ENCODE measurements at regions not wholly inside any gene's neighbourhood (a gene's known extent, or its start where the extent isn't known, plus 50 kb on each side); places are given as distances from the start of the nearest gene placed in this dataset.
"Not testable (repeated sequence)": the region's sequence is repeated elsewhere in the genome, so short reads cannot be mapped to it uniquely, and the experiment has no call there.

DNA sequence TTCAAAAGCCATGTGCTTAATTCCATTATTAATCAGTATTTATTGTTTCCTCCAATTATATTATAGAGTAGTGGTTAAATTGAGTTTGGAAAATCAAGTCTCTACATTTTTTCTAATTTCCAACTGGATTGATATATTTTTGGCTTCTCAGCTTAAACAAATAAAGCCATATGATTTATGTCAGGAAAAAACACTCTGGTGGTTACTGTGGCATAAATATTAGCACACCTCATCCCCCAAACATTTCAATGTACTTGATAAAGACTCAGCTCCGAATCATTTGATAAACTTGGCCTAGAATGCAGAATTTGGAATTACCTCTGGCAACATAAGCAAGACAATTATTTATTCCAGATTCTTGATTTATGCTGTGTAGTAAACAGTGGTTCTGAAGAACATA is 2313.8 kb downstream of the ARAP2 start:
- no peak for DNase-seq (ENCODE audit: low read depth)

DNA sequence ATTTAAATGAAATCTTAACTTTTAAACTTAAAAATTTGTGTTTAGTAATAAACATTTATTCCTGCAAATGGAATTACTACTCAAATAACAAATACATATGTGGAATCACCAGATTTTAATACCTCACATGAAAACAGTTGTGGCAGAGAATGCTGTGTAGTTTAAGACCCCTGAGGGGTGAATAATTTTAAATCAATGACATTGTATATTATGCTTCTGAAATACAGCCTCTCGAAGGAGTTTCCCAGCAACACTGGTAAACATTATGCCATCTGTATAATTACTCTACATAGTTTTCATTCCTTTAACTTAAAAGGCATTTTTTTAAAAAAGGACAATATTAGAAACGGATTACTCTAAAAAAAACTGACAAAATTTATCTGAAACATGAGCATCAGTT is 2313.3 kb downstream of the ARAP2 start:
- DNase-seq (ENCODE audit: low read depth) = no peak

DNA sequence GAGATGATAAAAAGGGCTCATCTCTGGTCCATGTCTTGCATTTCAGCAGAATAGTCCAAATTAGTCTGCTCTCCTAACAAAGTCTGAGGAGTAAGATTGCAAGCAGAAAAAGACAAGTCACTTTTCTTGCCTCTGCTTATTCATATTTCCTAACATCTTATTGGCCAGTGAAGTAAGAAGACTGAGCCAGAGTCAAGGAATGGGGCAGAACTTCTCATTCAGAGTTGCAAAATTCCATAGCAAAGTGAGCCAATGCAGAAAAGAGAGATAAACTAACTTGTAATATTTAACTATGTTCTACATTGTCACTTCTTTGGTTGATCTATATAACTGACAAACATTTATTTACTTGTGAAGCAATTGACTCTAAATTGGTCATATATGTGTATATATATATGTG is 2304.0 kb downstream of the ARAP2 start:
- no peak for DNase-seq (ENCODE audit: low read depth)

DNA sequence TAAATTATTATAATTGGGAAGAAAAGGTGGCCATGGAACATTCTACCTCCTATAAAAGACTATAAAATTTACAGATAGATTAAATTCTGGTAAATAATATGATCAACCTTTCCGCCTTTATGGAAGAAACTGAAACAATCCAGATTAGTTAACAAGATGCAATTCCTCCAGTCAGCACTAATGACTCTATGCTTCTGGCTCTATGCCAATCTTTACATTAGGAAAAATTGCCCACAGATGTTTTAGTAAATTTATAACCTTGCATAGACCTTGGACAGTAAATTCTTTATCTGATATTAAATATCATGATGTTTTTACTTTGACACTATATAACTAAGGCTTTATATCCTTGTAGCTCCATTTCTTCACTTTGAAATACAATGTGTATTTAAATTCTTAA is 2302.5 kb downstream of the ARAP2 start:
- DNase-seq (ENCODE audit: low read depth) = no peak

DNA sequence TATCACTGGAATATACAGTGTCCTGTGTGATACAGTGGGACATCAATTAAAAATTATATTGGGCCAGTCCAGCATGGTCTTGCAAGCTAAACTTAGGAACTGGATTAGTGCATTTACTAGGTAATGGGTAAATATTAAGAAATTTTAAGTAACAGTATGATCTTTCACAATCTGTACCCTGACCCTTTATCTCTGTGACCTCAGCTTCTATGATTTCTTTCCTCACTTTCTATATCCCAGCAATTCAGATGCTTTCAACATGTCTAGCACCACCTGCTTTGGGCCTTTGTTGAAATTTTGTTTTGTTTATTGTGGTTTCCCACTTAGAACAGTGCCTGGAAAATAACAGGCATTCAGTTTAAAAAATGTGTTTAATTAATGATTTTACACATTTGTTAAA is 2295.4 kb downstream of the ARAP2 start:
- DNase-seq (ENCODE audit: low read depth) = no peak

DNA sequence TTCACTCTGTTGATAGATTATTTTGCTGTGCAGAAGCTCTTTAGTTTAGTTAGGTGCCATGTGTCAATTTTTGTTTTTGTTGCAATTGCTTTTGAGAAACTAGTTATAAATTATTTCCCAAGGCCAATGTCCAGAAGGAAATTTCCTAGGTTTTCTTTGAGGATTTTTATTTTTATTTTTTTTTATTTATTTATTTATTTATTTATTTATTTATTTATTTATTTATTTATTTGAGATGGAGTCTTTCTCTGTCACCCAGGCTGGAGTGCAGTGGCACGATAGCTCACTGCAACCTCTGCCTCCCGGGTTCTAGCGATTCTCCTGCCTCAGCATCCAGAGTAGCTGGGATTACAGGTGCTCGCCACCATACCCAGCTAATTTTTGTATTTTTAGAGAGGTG is 2290.5 kb downstream of the ARAP2 start:
- not testable (repeated sequence) for DNase-seq (ENCODE audit: low read depth)

DNA sequence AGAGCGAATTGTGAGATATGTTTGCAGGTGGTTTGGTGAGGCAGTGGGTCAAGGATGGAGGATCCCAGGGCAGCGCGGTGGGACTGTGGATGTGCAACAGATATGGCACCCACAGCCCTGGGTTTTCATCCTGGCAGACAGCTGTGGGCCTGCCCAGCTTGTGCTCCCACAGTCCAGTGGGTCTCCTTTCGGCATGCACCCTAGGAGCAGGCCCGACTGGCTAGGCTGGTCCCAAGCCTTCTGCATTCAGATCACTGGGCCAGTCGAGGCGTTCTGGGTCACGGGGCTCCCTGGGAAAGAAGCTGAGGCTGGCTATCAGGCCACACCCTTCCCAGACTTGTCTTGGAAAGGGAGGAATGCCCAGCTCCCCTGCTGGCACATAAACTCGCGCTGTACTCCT is 2289.6 kb downstream of the ARAP2 start:
- DNase-seq (ENCODE audit: low read depth) = no peak

DNA sequence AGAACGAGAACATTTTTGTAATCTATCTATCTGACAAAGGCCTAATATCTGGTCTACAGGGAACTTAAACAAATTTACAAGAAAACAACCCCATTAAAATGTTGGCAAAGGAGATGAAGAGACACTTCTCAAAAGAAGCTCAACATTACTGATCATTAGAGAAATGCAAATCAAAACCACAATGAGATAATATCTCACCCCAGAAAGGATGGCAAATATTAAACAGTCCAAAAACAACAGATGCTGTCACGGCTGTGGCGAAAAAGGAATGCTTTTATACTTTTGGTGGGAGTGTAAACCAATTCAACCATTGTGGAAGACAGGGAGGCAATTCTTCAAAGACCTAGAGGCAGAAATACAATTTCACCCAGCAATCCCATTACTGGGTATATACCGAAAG is 2284.8 kb downstream of the ARAP2 start:
- DNase-seq (ENCODE audit: low read depth) = no peak

DNA sequence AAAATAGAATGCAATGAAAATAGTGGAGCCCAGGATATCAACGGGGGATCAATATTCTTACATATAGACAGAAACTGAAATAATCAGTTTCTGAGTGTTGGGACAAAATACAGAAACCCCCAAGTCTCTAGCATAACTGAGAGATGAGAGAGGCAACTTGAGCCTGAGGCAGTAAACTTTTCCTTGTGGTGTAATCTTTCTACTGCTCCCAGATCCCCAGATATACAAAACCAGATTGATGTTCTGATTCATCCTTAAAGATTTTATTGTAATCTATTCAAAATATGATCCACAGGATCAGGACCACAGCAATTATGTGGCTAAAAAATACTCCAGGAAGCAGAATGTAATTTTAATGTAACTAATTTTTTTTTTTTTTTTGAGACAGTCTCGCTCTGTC is 2282.6 kb downstream of the ARAP2 start:
- peak; percentile 10 for DNase-seq (ENCODE audit: low read depth)

DNA sequence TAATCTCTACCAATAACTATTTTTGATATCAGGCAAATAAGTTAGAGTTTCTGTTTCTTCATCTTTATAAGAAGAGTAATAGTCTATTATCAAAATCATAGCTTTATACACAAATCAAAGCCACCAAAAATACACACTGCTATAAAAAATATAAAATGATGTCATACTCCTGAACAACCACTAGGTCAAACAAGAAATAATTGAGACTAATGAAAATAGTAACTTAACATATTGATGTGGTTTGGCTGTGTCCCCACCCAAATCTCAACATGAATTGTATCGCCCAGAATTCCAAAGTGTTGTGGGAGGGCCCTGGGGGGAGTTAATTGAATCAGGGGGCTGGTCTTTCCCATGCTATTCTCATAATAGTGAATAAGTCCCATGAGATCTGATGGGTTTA is 2277.5 kb downstream of the ARAP2 start:
- DNase-seq (ENCODE audit: low read depth) = no peak

DNA sequence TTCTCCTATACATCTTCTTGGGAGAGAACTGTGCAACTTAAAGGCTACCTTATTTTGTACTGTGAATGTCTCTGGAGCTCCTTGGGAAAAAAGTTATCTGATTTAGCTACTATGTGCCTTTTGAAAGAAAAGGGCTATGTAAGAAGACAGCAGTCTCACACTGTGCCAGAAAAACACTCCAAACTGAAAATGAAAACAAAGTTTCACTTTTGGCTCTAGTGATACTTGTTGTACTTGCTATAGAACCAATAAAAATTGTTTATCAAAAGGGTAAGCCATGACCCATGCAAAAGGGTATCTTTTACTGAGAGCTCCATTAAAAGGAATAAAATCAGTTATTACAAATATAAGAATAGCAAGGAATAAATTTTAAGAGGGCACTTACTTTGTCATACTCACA is 2270.0 kb downstream of the ARAP2 start:
- DNase-seq (ENCODE audit: low read depth) = no peak

DNA sequence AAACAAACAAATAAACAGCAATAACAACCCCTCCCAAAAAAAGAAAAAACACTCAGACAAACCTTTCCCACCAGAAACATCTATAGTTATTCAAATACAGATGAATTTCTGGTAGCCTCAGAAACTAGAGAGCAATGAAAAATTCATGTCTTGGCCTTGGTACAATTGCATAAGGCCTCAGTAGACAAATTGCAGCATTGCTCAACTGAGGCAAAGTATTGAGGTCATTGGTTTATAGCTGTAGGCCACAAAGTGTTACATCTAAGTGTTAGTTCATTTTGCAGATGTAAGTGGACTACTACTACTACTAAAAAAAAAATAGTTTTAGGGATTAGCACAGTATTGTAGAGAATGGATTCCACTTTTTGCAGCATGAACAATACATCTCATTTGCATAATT is 2268.3 kb downstream of the ARAP2 start:
- no peak for DNase-seq (ENCODE audit: low read depth)

DNA sequence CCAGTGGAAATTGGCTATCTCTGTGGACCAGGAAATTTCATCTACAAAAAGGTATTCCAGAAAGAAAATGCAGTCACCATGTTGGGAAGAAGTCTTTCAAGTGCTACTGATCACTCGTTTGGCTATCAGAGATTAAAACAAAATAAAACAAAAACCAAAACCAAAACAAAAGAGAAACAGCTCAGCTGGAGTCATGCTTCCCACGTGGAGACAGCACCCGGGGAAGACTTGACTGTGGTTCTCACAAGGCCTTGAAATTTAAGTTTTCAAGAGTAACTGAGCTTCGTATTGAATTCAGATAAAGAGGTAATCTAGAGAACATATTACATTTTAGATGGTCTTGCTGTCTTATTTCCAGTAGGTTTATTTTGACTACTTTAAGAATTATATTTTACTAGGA is 2264.5 kb downstream of the ARAP2 start:
- not testable (repeated sequence) for DNase-seq (ENCODE audit: low read depth)

DNA sequence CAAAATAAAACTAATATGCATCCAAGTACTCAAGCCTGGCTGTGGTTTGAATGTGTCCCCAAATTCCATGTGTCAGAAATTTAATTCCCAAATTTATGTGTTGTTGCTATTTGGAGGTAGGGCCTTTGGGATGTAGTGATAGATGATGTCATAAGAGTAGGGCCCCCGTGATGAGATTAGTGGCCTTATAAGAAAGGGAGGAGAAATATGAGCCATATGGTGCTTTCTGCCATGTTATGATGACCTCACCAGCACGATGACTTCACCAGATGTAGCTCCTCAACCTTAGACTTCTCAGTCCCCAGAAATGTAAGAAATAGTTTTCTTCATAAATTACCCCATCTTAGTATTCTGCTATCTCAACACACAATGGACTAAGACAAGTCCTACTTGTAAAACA is 2264.0 kb downstream of the ARAP2 start:
- DNase-seq (ENCODE audit: low read depth) = no peak

DNA sequence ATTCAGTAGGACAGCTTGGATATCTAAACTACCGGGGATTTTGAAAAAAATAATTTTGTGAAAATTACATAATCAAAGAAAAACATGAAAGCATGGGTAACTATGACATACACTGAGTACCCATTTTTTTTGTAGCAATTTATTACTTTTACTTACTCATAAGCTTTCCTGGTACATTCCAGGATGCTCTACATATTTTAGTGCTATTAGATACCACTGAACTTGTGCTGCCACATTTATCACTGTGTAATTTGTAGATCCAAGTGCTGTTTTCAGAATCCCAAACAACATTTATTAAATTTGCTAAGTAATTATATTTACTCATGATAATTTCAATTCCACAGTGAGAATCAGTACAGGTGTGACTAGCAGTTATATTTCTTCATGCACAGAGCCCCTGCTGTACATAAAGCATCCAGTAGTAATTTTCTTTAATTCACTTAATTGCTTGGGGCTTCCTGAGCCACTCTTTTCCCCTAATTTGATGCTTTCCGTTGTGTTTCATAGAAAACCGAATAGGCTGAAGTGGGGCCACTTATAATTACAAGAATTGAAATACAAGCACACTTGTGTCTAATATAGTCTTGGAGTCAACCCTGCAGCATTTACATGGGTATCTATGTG is 2254.4 kb downstream of the ARAP2 start:
- DNase-seq (ENCODE audit: low read depth) = no peak

DNA sequence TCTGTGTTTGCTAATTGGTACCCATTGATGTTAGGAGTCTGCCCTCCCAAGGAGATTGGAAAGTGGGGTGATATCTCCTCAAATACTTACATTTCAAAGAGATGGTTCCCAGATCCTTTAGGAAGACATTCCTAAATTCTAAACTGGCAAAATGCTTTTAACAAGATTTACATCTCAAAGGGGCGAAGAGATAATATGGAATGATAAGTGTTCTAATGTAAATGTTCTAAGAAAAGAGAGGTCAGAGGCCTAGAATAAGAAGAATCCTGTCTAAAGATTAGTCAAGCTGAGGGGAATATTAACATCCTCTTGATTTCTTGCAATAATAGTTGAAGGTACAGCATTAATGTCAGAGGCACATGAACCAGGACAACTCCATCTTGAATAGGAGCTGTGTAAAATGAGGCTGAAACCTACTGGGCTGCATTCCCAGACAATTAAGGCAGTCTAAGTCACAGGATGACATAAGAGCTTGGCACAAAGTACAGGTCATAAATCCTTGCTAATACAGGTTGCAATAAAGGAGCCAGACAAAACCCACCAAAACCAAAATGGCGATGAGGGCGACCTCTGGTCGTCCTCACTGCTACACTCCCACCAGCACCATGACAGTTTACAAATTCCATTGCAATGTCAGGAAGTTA is 2248.1 kb downstream of the ARAP2 start:
- DNase-seq (ENCODE audit: low read depth) = no peak

DNA sequence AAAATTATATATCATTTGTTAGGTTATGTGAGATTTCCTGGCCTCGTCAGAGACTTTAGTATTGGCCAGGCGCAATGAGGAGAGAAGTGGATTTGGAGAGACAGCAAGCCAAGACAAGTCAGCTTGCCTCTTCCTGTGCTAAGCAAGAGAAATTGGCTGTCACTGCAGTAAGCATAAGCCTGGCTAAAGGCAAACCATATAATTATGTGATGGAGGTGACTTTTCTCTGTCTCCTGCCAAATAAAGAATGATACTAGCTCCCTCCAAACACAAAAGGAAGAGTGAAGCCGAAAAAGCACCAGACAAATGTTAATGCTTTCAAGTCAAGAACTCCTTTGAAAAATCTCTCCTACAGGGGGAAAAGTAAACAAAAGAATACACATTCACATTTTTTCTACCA is 2246.0 kb downstream of the ARAP2 start:
- no peak for DNase-seq (ENCODE audit: low read depth)

DNA sequence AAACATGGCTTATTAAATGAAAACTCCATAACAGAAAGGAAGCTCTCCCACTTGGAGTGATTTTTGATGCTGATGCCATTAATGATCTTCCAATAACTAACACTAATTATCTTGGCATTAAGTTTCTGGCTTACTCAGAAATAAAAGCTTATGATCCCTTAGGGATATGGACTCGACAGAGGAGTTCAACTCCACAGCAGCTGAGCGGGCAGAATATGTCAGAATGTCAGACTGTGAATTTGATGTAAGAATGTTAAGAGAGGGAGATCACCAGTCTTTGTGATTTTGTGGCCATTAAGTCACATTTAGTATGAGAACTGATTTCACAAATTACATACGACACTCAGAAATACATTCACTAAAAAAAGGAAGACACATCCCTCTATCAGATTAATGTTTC is 2244.0 kb downstream of the ARAP2 start:
- DNase-seq (ENCODE audit: low read depth) = no peak

DNA sequence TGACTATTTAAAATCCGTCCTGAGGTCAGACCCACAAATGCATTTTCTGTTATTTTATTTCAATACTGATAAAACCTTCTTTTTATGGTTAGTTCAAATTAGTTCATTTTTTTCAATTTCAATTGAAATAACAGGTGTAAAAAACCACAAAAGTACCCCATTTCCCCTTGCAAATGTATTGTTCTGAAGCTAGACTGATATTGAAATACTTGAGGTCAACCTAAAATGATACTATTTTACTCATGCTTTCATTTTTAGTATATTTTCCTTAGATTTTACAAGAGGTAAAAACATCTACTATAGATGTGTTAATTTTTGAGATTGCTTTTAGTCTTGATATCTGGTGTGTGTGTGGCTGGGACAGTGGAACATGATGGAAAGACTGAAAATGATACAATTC is 2237.8 kb downstream of the ARAP2 start:
- DNase-seq (ENCODE audit: low read depth) = not testable (repeated sequence)

DNA sequence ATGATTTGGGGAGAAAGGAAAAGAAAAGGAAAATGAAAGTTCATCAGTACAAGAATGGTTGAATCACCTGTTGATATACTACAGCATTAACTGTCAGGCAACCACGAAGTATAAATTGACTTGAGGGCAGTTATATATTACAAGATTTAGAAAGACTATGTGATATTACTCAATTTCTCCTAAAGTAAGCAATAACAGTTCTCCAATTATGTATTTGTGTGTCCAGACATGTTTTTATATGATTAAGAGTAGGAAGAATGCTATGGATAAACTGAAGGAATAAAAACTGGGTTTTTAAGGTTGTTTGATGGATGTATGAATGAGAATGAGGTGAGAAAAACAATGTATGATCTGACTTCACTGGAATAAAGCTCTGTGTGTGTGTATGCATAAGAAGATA is 2234.4 kb downstream of the ARAP2 start:
- DNase-seq (ENCODE audit: low read depth) = no peak

DNA sequence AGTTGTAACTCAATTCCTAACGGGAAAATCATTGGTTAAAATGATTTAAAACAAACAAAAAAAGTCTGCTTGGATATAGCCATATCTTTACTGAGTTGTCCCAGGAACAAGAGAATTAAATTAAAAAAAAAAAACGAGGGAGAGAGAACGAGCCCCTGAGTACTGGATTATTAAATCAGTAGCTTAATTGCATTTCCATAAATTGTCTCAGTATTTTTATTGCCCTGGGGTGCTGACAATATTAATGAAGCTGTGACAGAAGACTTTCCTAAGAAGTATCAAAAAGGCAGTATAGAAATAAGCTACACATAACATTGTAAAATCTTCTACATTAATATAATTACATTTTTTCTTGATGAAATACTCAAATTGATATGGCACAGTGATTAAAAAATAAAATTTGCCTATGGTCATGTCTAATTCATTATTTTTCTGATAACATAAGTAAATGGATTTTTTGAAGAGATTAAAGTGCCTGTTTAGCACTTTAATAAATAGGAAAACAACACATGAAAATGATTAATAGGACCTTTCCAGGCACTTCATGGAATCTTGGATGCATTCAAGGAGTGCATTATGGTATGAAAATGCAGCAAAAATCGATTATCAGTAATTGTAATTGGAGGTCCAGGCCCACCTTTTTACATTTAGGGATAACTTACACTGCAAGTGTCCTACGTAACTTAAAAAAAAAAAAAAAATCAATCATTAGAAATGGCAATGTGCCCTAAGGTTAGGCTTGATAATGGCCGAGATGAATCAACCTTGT is 2233.4 kb downstream of the ARAP2 start:
- DNase-seq (ENCODE audit: low read depth) = no peak

DNA sequence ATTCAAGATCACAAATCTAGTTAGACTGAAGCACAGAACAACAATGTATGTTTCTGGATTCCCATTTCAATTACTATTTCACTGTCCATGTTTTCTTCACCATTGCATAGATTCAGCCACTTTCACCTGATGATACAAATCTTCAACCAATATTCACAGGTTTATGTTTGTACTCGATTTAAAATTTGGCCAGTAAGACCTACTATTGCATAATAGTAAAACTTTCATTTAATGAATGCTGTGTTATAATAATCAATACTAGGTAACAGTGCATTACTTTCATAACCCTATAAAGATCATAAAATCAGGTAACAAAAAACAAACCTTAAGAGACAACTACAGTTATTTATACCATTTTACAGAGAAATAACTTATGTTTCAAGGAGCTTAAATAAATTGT is 2209.1 kb downstream of the ARAP2 start:
- no peak for DNase-seq (ENCODE audit: low read depth)

DNA sequence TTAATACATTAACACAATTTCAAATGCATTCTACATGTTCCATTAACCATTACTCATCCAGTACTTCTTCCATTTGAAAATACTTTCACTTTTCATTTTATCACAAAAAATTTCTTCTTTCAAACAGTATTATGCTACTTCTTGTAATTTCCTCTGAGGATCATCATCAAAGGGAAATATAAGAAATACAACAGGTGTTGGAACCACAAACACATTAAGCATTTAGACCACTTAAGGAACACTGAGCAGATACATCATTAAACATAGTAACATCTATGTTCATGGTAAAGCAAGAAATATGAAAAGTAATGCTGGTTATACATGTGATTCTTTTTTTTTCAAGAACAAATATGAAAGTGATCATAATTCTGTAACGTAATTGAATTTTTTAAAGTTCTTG is 2207.0 kb downstream of the ARAP2 start:
- DNase-seq (ENCODE audit: low read depth) = no peak

DNA sequence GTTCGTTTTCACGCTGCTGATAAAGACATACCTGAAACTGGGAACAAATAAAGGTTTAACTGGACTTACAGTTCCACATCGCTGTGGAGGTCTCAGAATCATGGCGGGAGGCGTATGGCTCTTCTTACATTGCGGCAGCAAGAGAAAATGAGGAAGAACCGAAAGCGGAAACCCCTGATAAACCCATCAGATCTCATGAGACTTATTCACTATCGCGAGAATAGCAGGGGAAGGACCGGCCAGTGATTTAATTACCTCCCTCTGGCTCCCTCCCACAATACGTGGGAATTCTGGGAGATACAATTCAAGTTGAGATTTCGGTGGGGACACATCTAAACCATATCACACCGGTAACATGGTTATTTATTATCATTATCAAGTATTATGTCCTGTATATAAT is 2204.5 kb downstream of the ARAP2 start:
- DNase-seq (ENCODE audit: low read depth) = no peak

All from HS-5 (cell line).